Suprapubic skin (tissue), 4 donors: ENCODE measurements at regions not wholly inside any gene's neighbourhood (a gene's known extent, or its start where the extent isn't known, plus 50 kb on each side); places are given as distances from the start of the nearest gene placed in this dataset.

Experiments
- DNase-seq, 2 donors: peaks; one replicate each; pipeline ENCODE4 v3.0.0-alpha.2; 2019; ENCODE audit warnings: low spot score in 2 of 2
- H3K27ac ChIP-seq: fragments of 200-600 bp; sonication (generic); one replicate; pipeline ENCODE4 v1.5.1; 2019
- H3K27me3 ChIP-seq: fragments of 200-600 bp; sonication (generic); one replicate; pipeline ENCODE4 v1.5.1; 2019
- H3K36me3 ChIP-seq: fragments of 200-600 bp; sonication (generic); one replicate; pipeline ENCODE4 v1.5.1; 2019
- H3K4me1 ChIP-seq: fragments of 200-600 bp; sonication (generic); one replicate; pipeline ENCODE4 v1.5.1; 2019
- H3K4me3 ChIP-seq: fragments of 200-600 bp; sonication (generic); one replicate; pipeline ENCODE4 v1.5.1; 2019; ENCODE audit warnings: mild to moderate bottlenecking
- H3K9me3 ChIP-seq: fragments of 200-600 bp; sonication (generic); one replicate; pipeline ENCODE4 v1.5.1; 2019
- CTCF ChIP-seq, 2 donors: fragments of 200-600 bp in 1 of 2; fragments of 450-650 bp in 1 of 2; sonication (generic) in 1 of 2; IDR thresholded peaks; one replicate each; pipeline ENCODE4 v1.5.1; 2016 to 2019; ENCODE audit warnings: antibody characterized with exemption in 2 of 2, mild to moderate bottlenecking in 1 of 2, moderate library complexity in 1 of 2
- EP300 ChIP-seq: sonication (generic); formaldehyde crosslinking; IDR thresholded peaks from one replicate; pipeline ENCODE4 v1.6.1; 2017; ENCODE audit warnings: antibody characterized with exemption
- POLR2A ChIP-seq, 2 donors: fragments of 450-650 bp; IDR thresholded peaks; one replicate each; pipeline ENCODE4 v1.6.1; 2017; ENCODE audit warnings: antibody characterized with exemption in 2 of 2, mild to moderate bottlenecking in 2 of 2, moderate library complexity in 2 of 2
- POLR2AphosphoS5 ChIP-seq, 3 donors: sonication (generic); formaldehyde crosslinking; IDR thresholded peaks; one replicate each; pipeline ENCODE4 v1.6.1; 2017; ENCODE audit warnings: antibody characterized with exemption in 3 of 3
- WGBS: methylation state at CpG from one replicate; pipeline ENCODE4 v1.1.5; 2018; 5-methylcytosine and 5-hydroxymethylcytosine counted together

GRCh38 chr7:19455623-19456022 lies 253.2 kb downstream of the POLR1F start:
- no peak for DNase-seq
- Histone ChIP-seq H3K36me3 (no peaks in the 10 kb centered on the region), H3K4me3 (no peak overlapping the region), H3K27ac (no peak overlapping the region), H3K27me3 (no peaks in the 10 kb centered on the region), H3K4me1 (no peaks in the 10 kb centered on the region), H3K9me3 (no peaks in the 10 kb centered on the region)
- TF ChIP-seq POLR2A (IDR thresholded peaks at IDR 0.05) = no peak
- TF ChIP-seq CTCF (IDR thresholded peaks at IDR 0.05) = no peak
- no peak for TF ChIP-seq POLR2AphosphoS5 (IDR thresholded peaks at IDR 0.05)
- 64% methylated on average over 1 of the region's 2 CpGs for WGBS

- Histone ChIP-seq H3K4me3 (no peak overlapping the region), H3K27me3 (no peaks in the 10 kb centered on the region), H3K36me3 (no peaks in the 10 kb centered on the region), H3K27ac (no peak overlapping the region), H3K4me1 (no peaks in the 10 kb centered on the region), H3K9me3 (no peaks in the 10 kb centered on the region)
- TF ChIP-seq CTCF (IDR thresholded peaks at IDR 0.05) (no peak), POLR2AphosphoS5 (IDR thresholded peaks at IDR 0.05) (no peak), EP300 (no peak), POLR2A (IDR thresholded peaks at IDR 0.05) (no peak)
- DNase-seq = no peak
- 77% methylated on average over 3 of the region's 3 CpGs for WGBS
Observed at GRCh38 chr7:19448091-19448490, 260.7 kb downstream of the POLR1F start.

- Histone ChIP-seq H3K4me3 (no peak overlapping the region), H3K9me3 (no peaks in the 10 kb centered on the region), H3K36me3 (no peaks in the 10 kb centered on the region), H3K27ac (no peak overlapping the region), H3K27me3 (no peaks in the 10 kb centered on the region), H3K4me1 (no peaks in the 10 kb centered on the region)
- 64% methylated on average over 4 of the region's 4 CpGs for WGBS
- no peak for DNase-seq
- TF ChIP-seq EP300 (no peak), POLR2AphosphoS5 (IDR thresholded peaks at IDR 0.05) (no peak), POLR2A (IDR thresholded peaks at IDR 0.05) (no peak), CTCF (IDR thresholded peaks at IDR 0.05) (no peak)
Observed at GRCh38 chr7:19442016-19442785, 266.6 kb downstream of the POLR1F start.

GRCh38 chr7:19439517-19439916 lies 269.3 kb downstream of the POLR1F start:
- Histone ChIP-seq H3K4me3 (no peak overlapping the region), H3K27ac (no peak overlapping the region), H3K36me3 (no peaks in the 10 kb centered on the region), H3K9me3 (no peaks in the 10 kb centered on the region), H3K4me1 (no peaks in the 10 kb centered on the region), H3K27me3 (no peaks in the 10 kb centered on the region)
- no peak for TF ChIP-seq POLR2A (IDR thresholded peaks at IDR 0.05)
- TF ChIP-seq POLR2AphosphoS5 (IDR thresholded peaks at IDR 0.05) = no peak
- TF ChIP-seq CTCF (IDR thresholded peaks at IDR 0.05) = no peak
- no peak for TF ChIP-seq EP300
- 85% methylated on average over 3 of the region's 3 CpGs for WGBS
- DNase-seq = no peak

GRCh38 chr7:19437446-19437845 lies 271.4 kb downstream of the POLR1F start:
- no peaks in the 10 kb centered on the region for H3K27me3 ChIP-seq
- no peak for DNase-seq
- no peaks in the 10 kb centered on the region for H3K36me3 ChIP-seq
- no peak for TF ChIP-seq POLR2A (IDR thresholded peaks at IDR 0.05)
- no peak for TF ChIP-seq CTCF (IDR thresholded peaks at IDR 0.05)
- TF ChIP-seq POLR2AphosphoS5 (IDR thresholded peaks at IDR 0.05) = no peak
- no peak for TF ChIP-seq EP300
- no peaks in the 10 kb centered on the region for H3K4me1 ChIP-seq
- 61% methylated on average over 1 of the region's 1 CpG for WGBS
- no peak overlapping the region for H3K27ac ChIP-seq
- no peaks in the 10 kb centered on the region for H3K9me3 ChIP-seq
- no peak overlapping the region for H3K4me3 ChIP-seq
